Upper lobe of right lung (tissue), 1 donor: ENCODE measurements at regions not wholly inside any gene's neighbourhood (a gene's known extent, or its start where the extent isn't known, plus 50 kb on each side); places are given as distances from the start of the nearest gene placed in this dataset.
A peak's percentile ranks its signal among the peaks of the same experiment; 100 is the strongest.

ENCODE experiments used
- ATAC-seq: fragments of 200-7000 bp; cut with Tn5 transposase; one replicate; pipeline ENCODE4 v1.9.1; 2020; ENCODE audit warnings: mild to moderate bottlenecking, moderate library complexity
- DNase-seq: peaks from one replicate; pipeline ENCODE4 v3.0.0-alpha.2; 2020
- H3K27ac ChIP-seq: fragments of 200-600 bp; one replicate; pipeline ENCODE4 v1.8.0; 2022
- H3K27me3 ChIP-seq: fragments of 200-600 bp; one replicate; pipeline ENCODE4 v1.8.0; 2022; ENCODE audit warnings: mild to moderate bottlenecking
- H3K36me3 ChIP-seq: fragments of 200-600 bp; one replicate; pipeline ENCODE4 v1.8.0; 2022
- H3K4me1 ChIP-seq: fragments of 200-600 bp; one replicate; pipeline ENCODE4 v1.8.0; 2022
- H3K4me3 ChIP-seq: fragments of 200-600 bp; one replicate; pipeline ENCODE4 v1.8.0; 2022; ENCODE audit warnings: mild to moderate bottlenecking
- H3K9me3 ChIP-seq: fragments of 200-600 bp; one replicate; pipeline ENCODE4 v1.8.0; 2022
- intact Hi-C: fragments of 100-400 bp; cut with DNase I; formaldehyde crosslinking; loops from one replicate; pipeline ENCODE4 v1.11.0; 2022
- TF ChIP-seq, protein P1 (sequence below): fragments of 200-600 bp; IDR thresholded peaks from one replicate; pipeline ENCODE4 v1.8.0; 2022; ENCODE audit warnings: antibody characterized with exemption
- donor health status: DM: no; HTN: yes; CAD: no; lungs with severe emphysema.

DNA sequence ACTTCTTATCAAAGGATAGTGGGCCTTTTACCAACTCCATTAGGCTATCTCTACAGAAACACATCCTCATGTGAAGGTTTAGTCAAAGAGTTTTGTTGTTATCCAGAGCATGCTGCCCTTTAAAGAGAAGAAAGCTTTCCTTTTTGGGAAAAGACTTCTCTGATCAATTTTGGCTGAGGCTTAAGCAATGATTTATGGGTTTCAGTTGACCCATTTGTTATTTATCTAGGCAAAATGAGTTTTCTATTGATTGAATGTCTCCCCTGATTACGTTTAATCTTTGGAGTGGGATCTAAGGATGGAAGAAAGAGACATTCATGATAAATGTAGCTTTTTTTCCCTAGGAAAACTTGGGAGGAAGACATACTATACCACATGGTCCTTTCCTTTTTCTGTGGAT is 326.6 kb upstream of the JAG1 start:
- H3K4me3 ChIP-seq, result no peak overlapping the region
- no peaks in the 10 kb centered on the region for H3K27me3 ChIP-seq
- no peaks in the 10 kb centered on the region for H3K9me3 ChIP-seq
- H3K4me1 ChIP-seq, result no peaks in the 10 kb centered on the region
- H3K27ac ChIP-seq, result no peak overlapping the region
- TF ChIP-seq, protein P1, sequence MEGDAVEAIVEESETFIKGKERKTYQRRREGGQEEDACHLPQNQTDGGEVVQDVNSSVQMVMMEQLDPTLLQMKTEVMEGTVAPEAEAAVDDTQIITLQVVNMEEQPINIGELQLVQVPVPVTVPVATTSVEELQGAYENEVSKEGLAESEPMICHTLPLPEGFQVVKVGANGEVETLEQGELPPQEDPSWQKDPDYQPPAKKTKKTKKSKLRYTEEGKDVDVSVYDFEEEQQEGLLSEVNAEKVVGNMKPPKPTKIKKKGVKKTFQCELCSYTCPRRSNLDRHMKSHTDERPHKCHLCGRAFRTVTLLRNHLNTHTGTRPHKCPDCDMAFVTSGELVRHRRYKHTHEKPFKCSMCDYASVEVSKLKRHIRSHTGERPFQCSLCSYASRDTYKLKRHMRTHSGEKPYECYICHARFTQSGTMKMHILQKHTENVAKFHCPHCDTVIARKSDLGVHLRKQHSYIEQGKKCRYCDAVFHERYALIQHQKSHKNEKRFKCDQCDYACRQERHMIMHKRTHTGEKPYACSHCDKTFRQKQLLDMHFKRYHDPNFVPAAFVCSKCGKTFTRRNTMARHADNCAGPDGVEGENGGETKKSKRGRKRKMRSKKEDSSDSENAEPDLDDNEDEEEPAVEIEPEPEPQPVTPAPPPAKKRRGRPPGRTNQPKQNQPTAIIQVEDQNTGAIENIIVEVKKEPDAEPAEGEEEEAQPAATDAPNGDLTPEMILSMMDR, result no peak
- intact Hi-C loops, result no loop called here
- ATAC-seq (no peak), DNase-seq (no peak)
- no peaks in the 10 kb centered on the region for H3K36me3 ChIP-seq

DNA sequence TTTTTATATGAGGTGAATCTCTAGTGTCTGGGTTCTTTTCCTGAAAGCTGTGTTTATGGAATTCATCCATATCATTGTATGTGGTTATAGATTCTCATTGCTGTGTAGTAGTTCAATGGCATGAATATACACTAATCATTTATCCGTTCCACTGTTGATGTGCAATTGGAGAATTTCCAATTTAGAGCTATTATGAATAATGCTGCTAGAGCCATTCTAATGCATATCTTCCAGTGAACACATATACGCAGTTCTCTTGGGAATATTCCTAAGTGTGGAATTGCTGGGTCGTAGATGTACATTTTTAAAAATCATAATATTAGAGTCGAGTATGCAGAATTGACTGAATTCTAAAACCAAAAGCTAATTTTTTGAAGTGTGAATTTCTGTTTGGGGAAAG is 327.5 kb upstream of the JAG1 start:
- H3K27ac ChIP-seq, result no peak overlapping the region
- TF ChIP-seq, protein P1, result no peak
- no peaks in the 10 kb centered on the region for H3K36me3 ChIP-seq
- no peak overlapping the region for H3K4me3 ChIP-seq
- intact Hi-C loops, result no loop called here
- DNase-seq (no peak), ATAC-seq (no peak)
- H3K27me3 ChIP-seq, result no peaks in the 10 kb centered on the region
- no peaks in the 10 kb centered on the region for H3K4me1 ChIP-seq
- H3K9me3 ChIP-seq, result no peaks in the 10 kb centered on the region

DNA sequence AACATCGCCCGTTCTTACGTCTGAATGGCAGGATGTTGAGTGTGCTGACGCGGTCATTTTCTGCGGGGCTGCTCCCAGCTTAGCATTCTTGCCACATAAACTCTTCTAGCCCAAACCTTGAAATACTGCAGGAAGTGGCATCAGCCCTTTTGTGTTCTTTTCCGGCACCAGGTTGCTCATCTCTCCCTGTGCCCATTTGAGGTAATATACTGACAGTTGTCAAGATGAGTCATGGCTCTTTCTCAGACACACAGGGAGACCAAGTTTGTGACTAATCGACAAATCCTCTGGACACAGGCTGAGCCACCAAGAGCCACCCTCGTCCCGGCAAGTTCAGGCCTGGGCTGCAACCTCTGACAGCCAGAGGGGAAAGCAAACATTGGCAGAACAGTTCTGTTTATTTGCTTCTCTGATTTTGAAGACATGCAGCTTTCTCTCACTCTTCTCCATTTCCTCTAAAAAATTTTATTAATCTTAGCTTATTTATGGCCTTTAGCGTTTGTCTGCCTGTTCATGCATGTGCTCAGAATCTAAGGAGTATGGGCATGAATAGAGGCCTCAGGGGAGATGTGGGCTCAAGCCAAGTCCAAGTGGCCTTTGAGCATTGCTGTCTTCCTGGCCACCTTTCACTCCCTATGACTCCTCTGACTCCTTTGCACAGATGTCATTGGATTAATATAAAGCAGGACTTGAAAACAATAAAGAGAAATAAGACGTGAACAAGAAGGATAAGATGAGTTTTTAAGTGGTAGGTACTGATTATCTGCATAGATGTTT is 328.2 kb upstream of the JAG1 start:
- Histone ChIP-seq H3K27me3 (no peaks in the 10 kb centered on the region), H3K27ac (peak overlapping the region; percentile 6), H3K36me3 (no peaks in the 10 kb centered on the region), H3K4me1 (no peaks in the 10 kb centered on the region), H3K4me3 (no peak overlapping the region), H3K9me3 (no peaks in the 10 kb centered on the region)
- DNase-seq (no peak), ATAC-seq (peak; percentile 36)
- TF ChIP-seq, protein P1, result no peak
- intact Hi-C loops, result no loop called here

DNA sequence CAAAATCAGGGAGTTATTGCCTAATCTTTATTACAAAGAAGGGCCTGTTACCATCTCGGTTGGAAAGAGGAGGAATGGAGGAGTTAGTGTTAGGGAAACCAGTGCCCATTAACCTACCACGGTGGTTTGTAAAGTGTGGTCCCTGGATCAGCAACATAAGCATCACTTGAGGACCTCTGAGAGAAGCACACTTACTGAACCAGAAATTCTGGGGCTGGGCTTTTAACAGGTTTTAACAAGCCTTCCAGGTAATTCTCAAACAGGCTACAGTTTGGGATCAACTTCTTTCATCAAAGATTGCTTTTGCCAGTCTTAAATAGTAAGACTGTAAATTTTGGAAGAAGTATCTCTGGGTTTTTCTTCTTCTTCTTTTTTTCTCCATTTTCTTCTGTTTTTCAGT is 329.5 kb upstream of the JAG1 start:
- no peaks in the 10 kb centered on the region for H3K27me3 ChIP-seq
- DNase-seq (no peak), ATAC-seq (no peak)
- TF ChIP-seq, protein P1, result no peak
- no peaks in the 10 kb centered on the region for H3K36me3 ChIP-seq
- intact Hi-C loops, result no loop called here
- no peak overlapping the region for H3K4me3 ChIP-seq
- no peaks in the 10 kb centered on the region for H3K4me1 ChIP-seq
- no peak overlapping the region for H3K27ac ChIP-seq
- H3K9me3 ChIP-seq, result no peaks in the 10 kb centered on the region

DNA sequence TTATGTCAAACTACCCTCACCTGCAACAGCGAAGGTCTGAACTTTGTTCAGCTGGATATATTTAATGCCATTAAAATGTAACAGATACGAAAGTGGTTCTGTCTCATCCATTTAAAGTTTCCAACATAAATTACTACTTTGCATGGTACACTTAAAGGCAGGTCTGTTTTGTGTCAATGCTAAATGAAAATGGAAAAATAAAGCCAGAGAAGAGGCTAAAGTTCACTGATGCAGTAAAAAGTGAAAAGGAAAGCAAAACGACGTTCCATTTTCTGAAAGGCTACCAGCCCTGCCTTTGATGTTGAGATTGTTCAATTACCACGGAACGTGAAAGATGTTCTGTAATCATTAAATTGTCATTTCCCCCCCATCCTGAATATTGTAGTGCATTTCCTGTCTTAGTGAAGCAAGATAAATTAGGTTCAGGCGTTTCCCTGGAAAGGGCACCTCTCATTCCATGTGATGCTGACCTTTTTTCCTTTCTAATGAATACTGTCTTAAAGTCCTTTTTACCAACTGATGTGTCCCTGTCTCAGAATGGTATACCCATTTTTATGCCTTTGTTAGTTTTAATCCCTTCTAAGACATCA is 334.7 kb upstream of the JAG1 start:
- no peak overlapping the region for H3K4me3 ChIP-seq
- H3K9me3 ChIP-seq, result no peaks in the 10 kb centered on the region
- ATAC-seq (no peak), DNase-seq (no peak)
- TF ChIP-seq, protein P1, result no peak
- H3K4me1 ChIP-seq, result peaks cover 7% of the 10 kb centered on the region
- H3K27me3 ChIP-seq, result no peaks in the 10 kb centered on the region
- intact Hi-C loops, result no loop called here
- H3K36me3 ChIP-seq, result no peaks in the 10 kb centered on the region
- H3K27ac ChIP-seq, result no peak overlapping the region
